ENCODE measurements at regions not wholly inside any gene's neighbourhood (a gene's known extent, or its start where the extent isn't known, plus 50 kb on each side); places are given as distances from the start of the nearest gene placed in this dataset.

DNA sequence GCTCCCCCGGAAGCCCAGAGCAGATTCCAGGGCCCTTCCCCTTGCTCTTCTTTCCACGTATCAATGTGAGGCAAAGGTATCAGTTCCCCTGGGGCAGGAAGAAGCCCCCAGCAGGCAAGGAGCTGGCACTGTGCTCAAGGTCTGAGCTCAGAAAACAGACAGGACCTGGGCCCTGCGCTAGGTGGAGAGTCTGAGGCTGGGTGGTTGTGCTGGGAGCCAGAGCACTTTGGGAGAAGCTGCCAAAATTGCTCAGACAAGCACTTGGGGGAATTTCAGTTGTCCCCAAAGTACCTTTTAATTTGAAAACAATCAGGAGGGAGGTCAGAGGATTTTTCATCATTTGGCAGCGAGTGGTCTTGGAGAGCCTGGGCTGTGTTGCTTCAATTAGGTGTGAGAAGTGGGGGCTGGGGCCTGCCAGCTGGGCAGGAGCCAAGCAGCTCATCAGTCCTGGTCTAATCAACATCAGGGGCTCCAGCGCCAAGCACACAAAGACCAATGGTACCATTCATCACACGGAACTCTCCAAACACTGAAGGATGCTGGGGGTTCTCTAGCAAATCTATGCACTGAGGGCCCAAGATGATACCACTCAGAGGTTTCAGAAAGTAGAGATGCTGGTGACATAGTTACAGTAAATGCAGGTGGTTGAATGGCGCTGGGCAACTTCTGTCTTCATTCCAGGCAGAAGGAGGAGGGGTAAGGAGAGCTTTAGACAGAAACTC is 176.5 kb downstream of the SNX18 start:
- Histone ChIP-seq H3K9ac (ENCODE audit: control insufficient read depth, extremely low read depth, insufficient read depth, low read length) (no peak overlapping the region), H3K9me3 (ENCODE audit: control insufficient read depth, low read depth, low read length) (no peaks in the 10 kb centered on the region), H3K79me2 (ENCODE audit: control insufficient read depth, insufficient read depth, low read length) (no peaks in the 10 kb centered on the region), H3K4me2 (ENCODE audit: control insufficient read depth, extremely low read depth, insufficient read depth, low read depth, low read length) (no peak overlapping the region), H3K4me1 (ENCODE audit: control insufficient read depth, extremely low read depth, insufficient read depth, low read length) (no peaks in the 10 kb centered on the region), H4K20me1 (ENCODE audit: control insufficient read depth, extremely low read depth, insufficient read depth, low read length) (no peaks in the 10 kb centered on the region), H3K36me3 (ENCODE audit: control insufficient read depth in 2 of 2, extremely low read depth in 1 of 2, insufficient read depth in 2 of 2, low read length in 2 of 2) (no peaks in the 10 kb centered on the region), H3K9me1 (ENCODE audit: control insufficient read depth, extremely low read depth, insufficient read depth, low read length) (no peaks in the 10 kb centered on the region), H3K27me3 (ENCODE audit: control insufficient read depth, extremely low read depth, insufficient read depth, low read length) (no peaks in the 10 kb centered on the region), H3K27ac (ENCODE audit: control insufficient read depth, insufficient read depth, low read length) (no peak overlapping the region), H3K4me3 (ENCODE audit: control insufficient read depth in 2 of 3, extremely low read depth in 1 of 3, insufficient read depth in 2 of 3, low read depth in 1 of 3, low read length in 3 of 3) (no peak overlapping the region), H2AFZ (ENCODE audit: control insufficient read depth, low read length) (no peak overlapping the region)
- TF ChIP-seq EZH2 (IDR thresholded peaks at IDR 0.05; ENCODE audit: low read length): no peak
- TF ChIP-seq, protein P1, sequence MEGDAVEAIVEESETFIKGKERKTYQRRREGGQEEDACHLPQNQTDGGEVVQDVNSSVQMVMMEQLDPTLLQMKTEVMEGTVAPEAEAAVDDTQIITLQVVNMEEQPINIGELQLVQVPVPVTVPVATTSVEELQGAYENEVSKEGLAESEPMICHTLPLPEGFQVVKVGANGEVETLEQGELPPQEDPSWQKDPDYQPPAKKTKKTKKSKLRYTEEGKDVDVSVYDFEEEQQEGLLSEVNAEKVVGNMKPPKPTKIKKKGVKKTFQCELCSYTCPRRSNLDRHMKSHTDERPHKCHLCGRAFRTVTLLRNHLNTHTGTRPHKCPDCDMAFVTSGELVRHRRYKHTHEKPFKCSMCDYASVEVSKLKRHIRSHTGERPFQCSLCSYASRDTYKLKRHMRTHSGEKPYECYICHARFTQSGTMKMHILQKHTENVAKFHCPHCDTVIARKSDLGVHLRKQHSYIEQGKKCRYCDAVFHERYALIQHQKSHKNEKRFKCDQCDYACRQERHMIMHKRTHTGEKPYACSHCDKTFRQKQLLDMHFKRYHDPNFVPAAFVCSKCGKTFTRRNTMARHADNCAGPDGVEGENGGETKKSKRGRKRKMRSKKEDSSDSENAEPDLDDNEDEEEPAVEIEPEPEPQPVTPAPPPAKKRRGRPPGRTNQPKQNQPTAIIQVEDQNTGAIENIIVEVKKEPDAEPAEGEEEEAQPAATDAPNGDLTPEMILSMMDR (optimal IDR thresholded peaks at IDR 0.05 in 1 of 3, IDR thresholded peaks at IDR 0.05 in 1 of 3, conservative IDR thresholded peaks at IDR 0.05 in 1 of 3; ENCODE audit: extremely low read depth in 1 of 3, insufficient read depth in 2 of 3, low read length in 3 of 3): no peak
- no peak for DNase-seq (ENCODE audit: low read depth, low spot score)
- FAIRE-seq: no peak
- dilution Hi-C loops (cut with MboI; ENCODE audit: extremely low pct_ligation_motif_present, low sequenced_read_pairs): no loop called here

DNA sequence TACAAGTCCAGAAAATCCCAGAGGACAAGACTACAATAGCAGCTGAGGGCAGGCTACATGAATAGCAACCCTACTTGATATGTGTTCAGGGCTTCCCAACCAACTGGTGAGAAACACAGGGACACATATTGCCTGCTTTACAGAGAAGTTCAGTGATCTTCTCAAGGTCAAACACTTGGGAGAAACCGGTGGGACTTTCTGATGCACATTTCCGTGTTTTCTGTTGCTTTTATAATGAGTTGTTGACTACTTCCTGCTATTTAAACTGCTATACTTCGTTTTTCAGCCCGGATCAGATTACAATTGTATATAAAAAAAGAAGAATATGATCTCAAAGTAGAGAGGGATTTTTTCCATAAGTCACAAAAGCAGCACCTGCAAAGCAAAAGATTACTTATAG is 175.1 kb downstream of the SNX18 start:
- DNase-seq (ENCODE audit: low read depth, low spot score): no peak
- Histone ChIP-seq H3K36me3 (ENCODE audit: control insufficient read depth in 2 of 2, extremely low read depth in 1 of 2, insufficient read depth in 2 of 2, low read length in 2 of 2) (no peaks in the 10 kb centered on the region), H3K4me2 (ENCODE audit: control insufficient read depth, extremely low read depth, insufficient read depth, low read depth, low read length) (no peak overlapping the region), H3K79me2 (ENCODE audit: control insufficient read depth, insufficient read depth, low read length) (no peaks in the 10 kb centered on the region), H3K27ac (ENCODE audit: control insufficient read depth, insufficient read depth, low read length) (no peak overlapping the region), H3K9me1 (ENCODE audit: control insufficient read depth, extremely low read depth, insufficient read depth, low read length) (no peaks in the 10 kb centered on the region), H4K20me1 (ENCODE audit: control insufficient read depth, extremely low read depth, insufficient read depth, low read length) (no peaks in the 10 kb centered on the region), H3K9me3 (ENCODE audit: control insufficient read depth, low read depth, low read length) (no peaks in the 10 kb centered on the region), H3K27me3 (ENCODE audit: control insufficient read depth, extremely low read depth, insufficient read depth, low read length) (no peaks in the 10 kb centered on the region), H3K4me3 (ENCODE audit: control insufficient read depth in 2 of 3, extremely low read depth in 1 of 3, insufficient read depth in 2 of 3, low read depth in 1 of 3, low read length in 3 of 3) (no peak overlapping the region), H2AFZ (ENCODE audit: control insufficient read depth, low read length) (no peak overlapping the region), H3K4me1 (ENCODE audit: control insufficient read depth, extremely low read depth, insufficient read depth, low read length) (no peaks in the 10 kb centered on the region), H3K9ac (ENCODE audit: control insufficient read depth, extremely low read depth, insufficient read depth, low read length) (no peak overlapping the region)
- dilution Hi-C loops (cut with MboI; ENCODE audit: extremely low pct_ligation_motif_present, low sequenced_read_pairs): no loop called here
- TF ChIP-seq EZH2 (IDR thresholded peaks at IDR 0.05; ENCODE audit: low read length): no peak
- TF ChIP-seq, protein P1 (optimal IDR thresholded peaks at IDR 0.05 in 1 of 3, IDR thresholded peaks at IDR 0.05 in 1 of 3, conservative IDR thresholded peaks at IDR 0.05 in 1 of 3; ENCODE audit: extremely low read depth in 1 of 3, insufficient read depth in 2 of 3, low read length in 3 of 3): no peak
- FAIRE-seq: no peak

Measured in keratinocyte (primary cell).